ENCODE measurements at regions not wholly inside any gene's neighbourhood (a gene's known extent, or its start where the extent isn't known, plus 50 kb on each side); places are given as distances from the start of the nearest gene placed in this dataset.

DNA sequence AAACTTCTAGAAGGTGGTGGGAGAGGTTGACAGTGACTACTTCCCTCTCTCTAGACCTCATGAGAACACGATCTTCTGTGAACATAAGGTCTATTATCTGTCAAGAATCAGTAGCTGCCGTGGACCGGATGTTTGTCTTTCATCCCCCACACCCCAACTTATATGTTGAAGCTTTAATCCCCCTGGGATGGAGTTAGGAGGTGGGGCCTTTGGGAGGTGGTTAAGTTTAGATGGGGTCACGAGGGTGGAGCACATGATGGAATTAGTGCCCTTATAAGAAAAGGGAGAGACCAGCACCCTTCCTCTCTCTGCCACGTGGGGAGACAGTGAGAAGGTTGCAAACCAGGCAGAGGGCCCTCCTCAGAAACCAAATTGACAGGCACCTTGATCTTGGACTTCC is 409.1 kb downstream of the QKI start:
- Histone ChIP-seq H3K9ac (ENCODE audit: low read length) (no peak overlapping the region), H3K4me1 (ENCODE audit: control insufficient read depth in 1 of 2, insufficient read depth in 2 of 2, low read length in 2 of 2) (no peaks in the 10 kb centered on the region), H3K36me3 (ENCODE audit: control insufficient read depth in 1 of 2, insufficient read depth in 2 of 2, low read length in 2 of 2) (no peaks in the 10 kb centered on the region), H3K9me2 (ENCODE audit: insufficient read depth) (no peaks in the 10 kb centered on the region), H3K9me3 (ENCODE audit: control insufficient read depth in 1 of 2, insufficient read depth in 1 of 2, low read depth in 1 of 2, low read length in 2 of 2) (no peaks in the 10 kb centered on the region), H3K27me3 (ENCODE audit: insufficient read depth, low read length) (no peaks in the 10 kb centered on the region), H3K4me2 (ENCODE audit: low read length) (no peak overlapping the region), H3K27ac (ENCODE audit: low read depth, low read length) (no peak overlapping the region), H2AFZ (ENCODE audit: low read depth, low read length, poor library complexity, severe bottlenecking) (no peak overlapping the region), H4K20me1 (ENCODE audit: insufficient read depth) (no peaks in the 10 kb centered on the region), H3K79me2 (ENCODE audit: insufficient read depth, low read length) (no peaks in the 10 kb centered on the region), H3K4me3 (replicated peaks in 1 of 2; ENCODE audit: low read depth in 1 of 2, low read length in 2 of 2) (no peak overlapping the region)
- POLR2A ChIA-PET: no interaction called here
- TF ChIP-seq CBX3 (IDR thresholded peaks at IDR 0.05; ENCODE audit: low read depth) (no peak), SIN3A (IDR thresholded peaks at IDR 0.05; ENCODE audit: low read depth) (no peak), POLR2A (IDR thresholded peaks at IDR 0.05; ENCODE audit: borderline replicate concordance, extremely low read depth, insufficient read depth, insufficient read length) (no peak), ZFX (IDR thresholded peaks at IDR 0.05) (no peak), CEBPB (IDR thresholded peaks at IDR 0.05; ENCODE audit: low read depth) (no peak), JUND (IDR thresholded peaks at IDR 0.05) (no peak), SRF (IDR thresholded peaks at IDR 0.05; ENCODE audit: low read depth) (no peak)
- TF ChIP-seq, protein P1, sequence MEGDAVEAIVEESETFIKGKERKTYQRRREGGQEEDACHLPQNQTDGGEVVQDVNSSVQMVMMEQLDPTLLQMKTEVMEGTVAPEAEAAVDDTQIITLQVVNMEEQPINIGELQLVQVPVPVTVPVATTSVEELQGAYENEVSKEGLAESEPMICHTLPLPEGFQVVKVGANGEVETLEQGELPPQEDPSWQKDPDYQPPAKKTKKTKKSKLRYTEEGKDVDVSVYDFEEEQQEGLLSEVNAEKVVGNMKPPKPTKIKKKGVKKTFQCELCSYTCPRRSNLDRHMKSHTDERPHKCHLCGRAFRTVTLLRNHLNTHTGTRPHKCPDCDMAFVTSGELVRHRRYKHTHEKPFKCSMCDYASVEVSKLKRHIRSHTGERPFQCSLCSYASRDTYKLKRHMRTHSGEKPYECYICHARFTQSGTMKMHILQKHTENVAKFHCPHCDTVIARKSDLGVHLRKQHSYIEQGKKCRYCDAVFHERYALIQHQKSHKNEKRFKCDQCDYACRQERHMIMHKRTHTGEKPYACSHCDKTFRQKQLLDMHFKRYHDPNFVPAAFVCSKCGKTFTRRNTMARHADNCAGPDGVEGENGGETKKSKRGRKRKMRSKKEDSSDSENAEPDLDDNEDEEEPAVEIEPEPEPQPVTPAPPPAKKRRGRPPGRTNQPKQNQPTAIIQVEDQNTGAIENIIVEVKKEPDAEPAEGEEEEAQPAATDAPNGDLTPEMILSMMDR (IDR thresholded peaks at IDR 0.05 in 2 of 3, conservative IDR thresholded peaks at IDR 0.05 in 1 of 3; ENCODE audit: borderline replicate concordance in 1 of 3, insufficient read depth in 1 of 3, low read depth in 2 of 3, low read length in 2 of 3): no peak
- TF ChIP-seq, protein P2, sequence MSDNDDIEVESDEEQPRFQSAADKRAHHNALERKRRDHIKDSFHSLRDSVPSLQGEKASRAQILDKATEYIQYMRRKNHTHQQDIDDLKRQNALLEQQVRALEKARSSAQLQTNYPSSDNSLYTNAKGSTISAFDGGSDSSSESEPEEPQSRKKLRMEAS (IDR thresholded peaks at IDR 0.05): no peak
- intact Hi-C loops (cut with micrococcal nuclease): no loop called here
- no peak for DNase-seq (ENCODE audit: low read depth, low spot score)
- no TSS peak for BruUV-seq (replicated peaks)
- ATAC-seq: no peak
- CTCF ChIA-PET: no interaction called here
- RAD21 ChIA-PET (ENCODE audit: low non-redundant PET in 1 of 2, low total read pairs in 2 of 2, uncharacterized antibody in 2 of 2, unreplicated experiment in 2 of 2): no interaction called here

- no peak for TF ChIP-seq EGR1 (IDR thresholded peaks at IDR 0.05; ENCODE audit: low read depth)
- TF ChIP-seq, protein P3, sequence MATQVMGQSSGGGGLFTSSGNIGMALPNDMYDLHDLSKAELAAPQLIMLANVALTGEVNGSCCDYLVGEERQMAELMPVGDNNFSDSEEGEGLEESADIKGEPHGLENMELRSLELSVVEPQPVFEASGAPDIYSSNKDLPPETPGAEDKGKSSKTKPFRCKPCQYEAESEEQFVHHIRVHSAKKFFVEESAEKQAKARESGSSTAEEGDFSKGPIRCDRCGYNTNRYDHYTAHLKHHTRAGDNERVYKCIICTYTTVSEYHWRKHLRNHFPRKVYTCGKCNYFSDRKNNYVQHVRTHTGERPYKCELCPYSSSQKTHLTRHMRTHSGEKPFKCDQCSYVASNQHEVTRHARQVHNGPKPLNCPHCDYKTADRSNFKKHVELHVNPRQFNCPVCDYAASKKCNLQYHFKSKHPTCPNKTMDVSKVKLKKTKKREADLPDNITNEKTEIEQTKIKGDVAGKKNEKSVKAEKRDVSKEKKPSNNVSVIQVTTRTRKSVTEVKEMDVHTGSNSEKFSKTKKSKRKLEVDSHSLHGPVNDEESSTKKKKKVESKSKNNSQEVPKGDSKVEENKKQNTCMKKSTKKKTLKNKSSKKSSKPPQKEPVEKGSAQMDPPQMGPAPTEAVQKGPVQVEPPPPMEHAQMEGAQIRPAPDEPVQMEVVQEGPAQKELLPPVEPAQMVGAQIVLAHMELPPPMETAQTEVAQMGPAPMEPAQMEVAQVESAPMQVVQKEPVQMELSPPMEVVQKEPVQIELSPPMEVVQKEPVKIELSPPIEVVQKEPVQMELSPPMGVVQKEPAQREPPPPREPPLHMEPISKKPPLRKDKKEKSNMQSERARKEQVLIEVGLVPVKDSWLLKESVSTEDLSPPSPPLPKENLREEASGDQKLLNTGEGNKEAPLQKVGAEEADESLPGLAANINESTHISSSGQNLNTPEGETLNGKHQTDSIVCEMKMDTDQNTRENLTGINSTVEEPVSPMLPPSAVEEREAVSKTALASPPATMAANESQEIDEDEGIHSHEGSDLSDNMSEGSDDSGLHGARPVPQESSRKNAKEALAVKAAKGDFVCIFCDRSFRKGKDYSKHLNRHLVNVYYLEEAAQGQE (IDR thresholded peaks at IDR 0.05; ENCODE audit: low read depth): no peak
- POLR2A ChIA-PET: no interaction called here
- intact Hi-C loops (cut with micrococcal nuclease): no loop called here
- H2AFZ ChIP-seq (ENCODE audit: low read depth, low read length, poor library complexity, severe bottlenecking): no peak overlapping the region
- no peaks in the 10 kb centered on the region for H3K27me3 ChIP-seq (ENCODE audit: insufficient read depth, low read length)
- no TSS peak for BruUV-seq (replicated peaks)
- DNase-seq (ENCODE audit: low read depth, low spot score): no peak
- no peak overlapping the region for H3K4me2 ChIP-seq (ENCODE audit: low read length)
- no peaks in the 10 kb centered on the region for H3K79me2 ChIP-seq (ENCODE audit: insufficient read depth, low read length)
- RAD21 ChIA-PET (ENCODE audit: low non-redundant PET in 1 of 2, low total read pairs in 2 of 2, uncharacterized antibody in 2 of 2, unreplicated experiment in 2 of 2): no interaction called here
- no peaks in the 10 kb centered on the region for H3K9me2 ChIP-seq (ENCODE audit: insufficient read depth)
- ATAC-seq: no peak
- H3K9me3 ChIP-seq (ENCODE audit: control insufficient read depth in 1 of 2, insufficient read depth in 1 of 2, low read depth in 1 of 2, low read length in 2 of 2): no peaks in the 10 kb centered on the region
- H3K4me3 ChIP-seq (replicated peaks in 1 of 2; ENCODE audit: low read depth in 1 of 2, low read length in 2 of 2): no peak overlapping the region
- H3K36me3 ChIP-seq (ENCODE audit: control insufficient read depth in 1 of 2, insufficient read depth in 2 of 2, low read length in 2 of 2): no peaks in the 10 kb centered on the region; a peak in 1 of 4 replicates
- no peak overlapping the region for H3K27ac ChIP-seq (ENCODE audit: low read depth, low read length)
- CTCF ChIA-PET: no interaction called here
- H3K4me1 ChIP-seq (ENCODE audit: control insufficient read depth in 1 of 2, insufficient read depth in 2 of 2, low read length in 2 of 2): no peaks in the 10 kb centered on the region
- H4K20me1 ChIP-seq (ENCODE audit: insufficient read depth): no peaks in the 10 kb centered on the region
- no peak overlapping the region for H3K9ac ChIP-seq (ENCODE audit: low read length)
Observed at GRCh38 chr6:163820745-163821458, 406.4 kb downstream of the QKI start.
